ENCODE measurements at regions not wholly inside any gene's neighbourhood (a gene's known extent, or its start where the extent isn't known, plus 50 kb on each side); places are given as distances from the start of the nearest gene placed in this dataset.

DNA sequence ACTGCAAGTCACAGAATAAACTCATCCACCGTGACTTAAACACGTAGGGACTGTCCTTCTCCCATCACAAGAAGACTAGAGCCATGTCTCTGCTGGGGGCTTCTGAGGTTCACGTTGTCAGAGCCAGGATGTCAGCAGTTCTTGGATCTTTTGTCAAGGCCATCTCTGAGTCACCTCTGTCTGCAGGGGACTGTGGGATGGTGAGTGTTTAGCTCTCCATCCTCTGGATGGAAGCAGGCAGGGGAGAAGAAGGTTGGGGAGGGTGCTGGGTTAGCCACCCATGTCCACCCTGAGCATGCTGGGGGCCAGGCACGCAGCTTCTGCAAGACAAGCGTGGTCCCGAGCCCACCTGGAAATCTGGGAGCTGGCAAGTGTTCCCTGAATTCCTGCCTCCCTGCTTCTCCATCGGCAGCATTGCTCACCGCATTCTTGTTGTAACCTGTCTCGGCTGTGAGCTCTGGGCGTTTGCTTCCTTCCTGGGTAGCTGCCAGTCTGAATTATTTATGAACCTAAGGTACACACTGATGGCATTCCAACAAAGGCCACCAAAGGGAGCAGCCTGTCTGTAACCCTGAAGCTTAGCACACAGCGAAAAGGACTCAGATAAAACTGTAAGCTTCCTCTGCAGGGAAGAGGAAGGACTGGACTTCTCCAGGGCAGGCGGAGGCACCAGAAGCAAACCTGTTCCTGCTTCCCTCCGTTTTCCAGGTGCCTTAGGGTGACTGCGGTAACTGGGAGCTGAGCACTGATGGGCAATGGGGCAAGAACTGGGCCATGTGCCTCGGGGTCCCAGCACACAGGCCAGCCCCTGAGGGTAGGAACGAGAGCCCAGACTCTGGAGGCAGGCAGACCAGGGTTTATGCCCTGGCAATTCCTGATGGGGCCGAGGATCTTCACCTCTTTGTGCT lies 88.6 kb downstream of the RIPK4 start:
- H3K9me3 Mint-ChIP-seq, result no peaks in the 10 kb centered on the region
- H3K27ac Mint-ChIP-seq, result no peak overlapping the region
- no peak overlapping the region for H3K4me3 Mint-ChIP-seq

DNA sequence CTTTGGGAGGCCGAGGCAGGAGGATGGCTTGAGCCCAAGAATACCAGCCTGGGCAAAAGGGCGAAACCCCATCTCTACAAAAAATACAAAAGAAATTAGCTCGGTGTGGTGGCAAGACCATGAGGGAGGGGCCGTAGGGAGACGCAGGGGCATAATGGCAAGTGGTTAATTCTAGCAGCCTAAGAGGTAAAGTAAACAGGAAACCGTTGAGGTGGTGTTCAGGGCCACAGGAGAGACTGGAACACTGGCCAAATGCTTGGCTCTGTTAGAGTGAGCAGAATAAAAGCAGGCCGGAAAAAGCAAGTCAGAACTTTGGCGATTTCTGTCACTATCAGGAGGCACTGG lies 89.2 kb downstream of the RIPK4 start:
- CTCF ChIA-PET, result no interaction called here
- no peaks in the 10 kb centered on the region for H3K36me3 Mint-ChIP-seq (ENCODE audit: low read depth)
- DNase-seq, result no peak
- H3K9me3 Mint-ChIP-seq, result no peaks in the 10 kb centered on the region
- intact Hi-C loops (cut with micrococcal nuclease), result no loop called here
- no peak overlapping the region for H3K27ac Mint-ChIP-seq
- H3K4me1 Mint-ChIP-seq (ENCODE audit: low read depth), result no peaks in the 10 kb centered on the region
- H3K4me3 Mint-ChIP-seq, result no peak overlapping the region
- H3K27me3 Mint-ChIP-seq (ENCODE audit: low read depth), result peaks cover 16% of the 10 kb centered on the region

More for the DNA sequence above, 88.6 kb downstream of the RIPK4 start:
- no peak for DNase-seq
- Mint-ChIP-seq H3K36me3 (ENCODE audit: low read depth) (no peaks in the 10 kb centered on the region), H3K27me3 (ENCODE audit: low read depth) (peaks cover 16% of the 10 kb centered on the region), H3K4me1 (ENCODE audit: low read depth) (no peaks in the 10 kb centered on the region)
- intact Hi-C loops (cut with micrococcal nuclease), result no loop called here
- CTCF ChIA-PET, result no interaction called here

DNA sequence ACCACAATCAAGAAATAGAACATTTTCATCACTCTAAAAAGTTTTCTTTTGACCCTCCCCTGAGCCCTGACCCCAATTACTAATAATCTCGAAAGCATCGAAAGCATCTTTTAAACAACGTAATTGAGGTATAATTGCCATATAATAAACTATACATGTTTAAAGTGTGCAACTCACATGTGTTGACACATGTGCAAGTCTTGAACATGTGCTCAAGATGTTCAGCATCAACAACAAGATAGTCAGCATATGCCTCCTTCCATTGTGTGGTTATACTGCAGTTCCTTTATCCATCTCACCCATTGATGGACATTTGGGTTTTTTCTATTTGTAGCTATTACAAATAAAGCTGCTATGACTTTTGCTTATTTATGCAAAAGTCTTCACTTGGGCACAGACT lies 90.7 kb downstream of the RIPK4 start:
- CTCF ChIA-PET, result interaction anchor here (1.6 kb wide), 1 partner anchor 393 kb away, joined by 4 read pairs; no protein-coding TSS in a partner anchor
- intact Hi-C loops (cut with micrococcal nuclease), result no loop called here
- peaks cover 4% of the 10 kb centered on the region for H3K4me1 Mint-ChIP-seq (ENCODE audit: low read depth)

DNA sequence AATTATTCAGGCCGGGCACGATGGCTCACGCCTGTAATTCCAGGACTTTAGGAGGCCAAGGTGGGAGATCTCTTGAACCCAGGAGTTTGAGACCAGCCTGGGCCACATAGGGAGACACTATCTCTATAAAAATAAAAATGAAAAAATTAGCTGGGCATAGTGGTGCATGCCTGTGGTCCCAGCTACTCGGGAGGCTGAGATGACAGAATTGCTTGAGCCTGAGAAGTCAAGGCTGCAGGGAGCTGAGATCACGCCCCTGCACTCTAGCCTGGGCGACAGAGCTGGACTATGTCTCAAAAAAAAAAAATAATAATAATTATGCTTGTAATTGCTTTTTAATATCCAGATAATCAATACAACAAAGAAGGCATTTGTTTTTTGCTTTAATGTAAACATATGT lies 91.3 kb downstream of the RIPK4 start:
- intact Hi-C loops (cut with micrococcal nuclease), result no loop called here
- peaks cover 4% of the 10 kb centered on the region for H3K4me1 Mint-ChIP-seq (ENCODE audit: low read depth)
- no peak for DNase-seq
- H3K36me3 Mint-ChIP-seq (ENCODE audit: low read depth), result no peaks in the 10 kb centered on the region
- no peak overlapping the region for H3K27ac Mint-ChIP-seq
- CTCF ChIA-PET, result interaction anchor here (1.6 kb wide), 1 partner anchor 392 kb away, joined by 4 read pairs; no protein-coding TSS in a partner anchor
- no peak overlapping the region for H3K4me3 Mint-ChIP-seq
- no peaks in the 10 kb centered on the region for H3K9me3 Mint-ChIP-seq
- peaks cover 12% of the 10 kb centered on the region for H3K27me3 Mint-ChIP-seq (ENCODE audit: low read depth)

More for the DNA sequence above, 90.7 kb downstream of the RIPK4 start:
- H3K9me3 Mint-ChIP-seq, result no peaks in the 10 kb centered on the region
- no peaks in the 10 kb centered on the region for H3K36me3 Mint-ChIP-seq (ENCODE audit: low read depth)
- H3K27me3 Mint-ChIP-seq (ENCODE audit: low read depth), result peaks cover 12% of the 10 kb centered on the region
- no peak overlapping the region for H3K27ac Mint-ChIP-seq
- no peak overlapping the region for H3K4me3 Mint-ChIP-seq
- no peak for DNase-seq

DNA sequence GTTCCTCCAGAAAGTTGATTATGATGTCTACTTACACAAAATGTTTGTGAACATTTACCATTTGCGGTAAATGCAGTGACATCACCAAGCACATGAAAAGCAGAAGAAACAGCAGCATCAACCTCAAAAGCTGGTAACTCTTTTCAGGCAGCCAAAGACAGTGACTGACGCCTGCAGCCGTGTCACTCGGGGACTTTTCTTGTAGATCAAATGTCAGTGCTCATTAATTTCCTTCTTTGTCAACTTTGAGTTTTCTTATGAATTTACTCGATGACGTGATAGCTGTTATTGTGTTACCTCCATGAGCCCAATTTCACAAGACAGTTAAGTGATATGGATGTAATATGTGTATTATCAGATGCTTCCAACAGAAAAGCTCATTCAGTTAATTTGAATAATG lies 92.5 kb downstream of the RIPK4 start:
- H3K9me3 Mint-ChIP-seq, result no peaks in the 10 kb centered on the region
- peaks cover 9% of the 10 kb centered on the region for H3K27me3 Mint-ChIP-seq (ENCODE audit: low read depth)
- CTCF ChIA-PET, result interaction anchor here (1.6 kb wide), 1 partner anchor 391 kb away, joined by 4 read pairs; no protein-coding TSS in a partner anchor
- no peak for DNase-seq
- no peak overlapping the region for H3K4me3 Mint-ChIP-seq
- intact Hi-C loops (cut with micrococcal nuclease), result no loop called here
- H3K36me3 Mint-ChIP-seq (ENCODE audit: low read depth), result no peaks in the 10 kb centered on the region
- peaks cover 4% of the 10 kb centered on the region for H3K4me1 Mint-ChIP-seq (ENCODE audit: low read depth)
- no peak overlapping the region for H3K27ac Mint-ChIP-seq

DNA sequence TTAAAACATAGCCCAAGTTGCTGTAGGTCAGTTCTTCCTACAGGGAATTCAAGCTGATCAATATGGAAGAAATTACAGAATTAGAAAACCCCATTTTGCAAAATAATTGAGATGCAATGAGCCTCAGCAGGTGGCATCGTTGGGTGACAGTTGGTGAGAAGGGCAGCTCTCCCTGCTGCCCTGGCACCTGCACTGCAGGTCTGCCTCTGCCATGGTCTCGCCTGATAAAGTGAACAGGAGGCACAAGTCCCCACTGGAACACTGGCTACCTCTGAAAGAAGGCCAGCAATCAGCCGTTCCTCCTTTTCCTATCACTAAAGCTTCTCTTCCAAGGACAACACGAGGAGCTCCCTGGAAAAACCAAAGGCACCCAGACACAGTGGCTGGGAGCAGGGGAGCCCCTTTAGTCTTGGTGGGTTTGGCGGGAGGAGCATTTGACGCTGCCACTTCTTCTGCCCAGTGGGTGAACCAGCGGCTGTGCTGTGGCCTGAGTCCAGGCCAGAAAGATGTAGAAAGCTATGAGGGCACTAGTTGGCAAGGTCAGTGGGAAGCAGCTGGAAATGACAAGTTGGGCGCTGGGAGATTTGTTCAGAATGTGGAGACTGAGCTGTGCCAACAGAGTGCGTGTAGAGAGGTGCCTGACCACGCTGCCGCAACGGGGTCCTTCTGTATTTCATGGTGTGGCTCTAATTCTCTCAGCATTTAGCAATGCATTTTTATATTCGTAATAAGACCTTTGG lies 93.1 kb downstream of the RIPK4 start:
- Mint-ChIP-seq H3K4me3 (no peak overlapping the region), H3K36me3 (ENCODE audit: low read depth) (no peaks in the 10 kb centered on the region), H3K27ac (no peak overlapping the region), H3K9me3 (no peaks in the 10 kb centered on the region), H3K4me1 (ENCODE audit: low read depth) (peaks cover 4% of the 10 kb centered on the region), H3K27me3 (ENCODE audit: low read depth) (peaks cover 9% of the 10 kb centered on the region)
- no peak for DNase-seq
- intact Hi-C loops (cut with micrococcal nuclease), result no loop called here
- CTCF ChIA-PET, result interaction anchor here (0.6 kb wide), 1 partner anchor 68 kb away, joined by 5 read pairs; no protein-coding TSS in a partner anchor

DNA sequence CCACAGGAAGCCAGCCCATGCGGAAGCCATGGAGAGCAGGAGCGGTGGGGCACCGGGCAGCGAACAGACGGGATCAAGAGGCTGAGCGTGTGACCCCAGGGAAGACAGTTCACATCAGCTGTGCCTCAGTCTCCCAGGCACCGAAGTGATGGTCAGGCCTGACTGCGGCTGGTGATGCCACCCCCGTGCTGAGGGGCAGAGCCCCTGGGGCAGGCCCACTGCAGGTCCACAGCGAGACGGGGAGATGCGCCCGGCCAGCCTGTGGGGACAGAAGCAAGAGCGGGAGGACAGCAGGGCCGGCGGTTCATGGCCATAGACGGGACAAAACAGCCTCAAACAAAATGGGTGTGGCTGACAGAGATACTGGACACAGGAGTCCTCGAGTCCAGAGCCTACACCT lies 93.8 kb downstream of the RIPK4 start:
- CTCF ChIA-PET, result interaction anchor here (0.6 kb wide), 1 partner anchor 68 kb away, joined by 5 read pairs; no protein-coding TSS in a partner anchor
- Mint-ChIP-seq H3K27me3 (ENCODE audit: low read depth) (peaks cover 9% of the 10 kb centered on the region), H3K36me3 (ENCODE audit: low read depth) (no peaks in the 10 kb centered on the region), H3K4me3 (no peak overlapping the region), H3K4me1 (ENCODE audit: low read depth) (peaks cover 4% of the 10 kb centered on the region), H3K27ac (no peak overlapping the region), H3K9me3 (no peaks in the 10 kb centered on the region)
- DNase-seq, result no peak
- intact Hi-C loops (cut with micrococcal nuclease), result no loop called here

DNA sequence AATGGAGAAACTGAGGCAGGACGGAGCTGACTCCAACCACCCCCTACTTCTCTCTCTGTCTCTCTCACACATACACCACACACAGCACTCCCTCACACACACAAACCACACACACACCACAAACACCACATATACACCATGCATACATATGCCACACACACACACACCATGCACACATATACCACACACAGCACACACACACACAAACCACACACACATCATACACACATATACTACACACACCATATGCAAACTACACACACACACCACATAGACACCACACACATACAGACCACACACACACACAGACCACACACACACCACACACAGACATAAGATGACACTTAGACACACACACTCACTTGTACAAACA lies 94.3 kb downstream of the RIPK4 start:
- CTCF ChIA-PET, result no interaction called here
- peaks cover 4% of the 10 kb centered on the region for H3K4me1 Mint-ChIP-seq (ENCODE audit: low read depth)
- peaks cover 7% of the 10 kb centered on the region for H3K27me3 Mint-ChIP-seq (ENCODE audit: low read depth)
- H3K9me3 Mint-ChIP-seq, result no peaks in the 10 kb centered on the region
- H3K4me3 Mint-ChIP-seq, result no peak overlapping the region
- no peak for DNase-seq
- intact Hi-C loops (cut with micrococcal nuclease), result no loop called here
- no peaks in the 10 kb centered on the region for H3K36me3 Mint-ChIP-seq (ENCODE audit: low read depth)
- no peak overlapping the region for H3K27ac Mint-ChIP-seq

DNA sequence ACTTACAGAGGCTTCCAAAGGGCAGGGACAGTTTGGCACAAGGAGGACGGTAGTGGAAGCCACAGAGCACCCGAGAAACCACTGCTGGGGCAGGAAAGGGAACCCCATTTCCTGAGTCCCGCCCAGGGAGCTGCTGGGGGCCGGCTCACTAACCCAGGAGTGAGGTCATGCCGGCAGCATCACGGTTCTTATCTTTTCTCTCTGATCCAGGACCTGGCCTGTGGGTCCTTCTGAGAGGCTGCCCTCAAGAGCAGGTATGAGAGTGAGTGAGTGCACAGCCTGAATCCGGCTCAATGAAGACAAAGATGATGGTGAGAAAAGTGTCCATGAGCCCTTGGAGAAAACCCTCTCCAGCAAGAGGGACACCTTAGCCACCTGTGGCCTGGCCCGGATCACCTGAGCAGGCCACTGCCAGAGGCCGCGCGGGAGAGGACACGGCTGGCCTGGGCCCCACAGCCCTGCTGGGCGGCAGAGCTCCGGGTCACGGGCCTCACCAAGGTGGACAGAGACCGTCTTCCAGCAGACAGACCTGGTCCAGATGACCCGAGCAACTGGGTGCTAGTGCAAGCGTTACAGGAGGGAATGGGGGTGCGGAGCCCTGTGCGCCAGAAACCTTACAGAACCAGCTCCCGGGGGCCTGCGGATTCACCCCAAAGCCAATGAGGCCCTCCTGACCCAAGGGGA lies 94.9 kb downstream of the RIPK4 start:
- Mint-ChIP-seq H3K27ac (no peak overlapping the region), H3K36me3 (ENCODE audit: low read depth) (no peaks in the 10 kb centered on the region), H3K9me3 (no peaks in the 10 kb centered on the region), H3K4me3 (no peak overlapping the region), H3K27me3 (ENCODE audit: low read depth) (peaks cover 4% of the 10 kb centered on the region), H3K4me1 (ENCODE audit: low read depth) (peaks cover 4% of the 10 kb centered on the region)
- CTCF ChIA-PET, result no interaction called here
- intact Hi-C loops (cut with micrococcal nuclease), result no loop called here
- no peak for DNase-seq

DNA sequence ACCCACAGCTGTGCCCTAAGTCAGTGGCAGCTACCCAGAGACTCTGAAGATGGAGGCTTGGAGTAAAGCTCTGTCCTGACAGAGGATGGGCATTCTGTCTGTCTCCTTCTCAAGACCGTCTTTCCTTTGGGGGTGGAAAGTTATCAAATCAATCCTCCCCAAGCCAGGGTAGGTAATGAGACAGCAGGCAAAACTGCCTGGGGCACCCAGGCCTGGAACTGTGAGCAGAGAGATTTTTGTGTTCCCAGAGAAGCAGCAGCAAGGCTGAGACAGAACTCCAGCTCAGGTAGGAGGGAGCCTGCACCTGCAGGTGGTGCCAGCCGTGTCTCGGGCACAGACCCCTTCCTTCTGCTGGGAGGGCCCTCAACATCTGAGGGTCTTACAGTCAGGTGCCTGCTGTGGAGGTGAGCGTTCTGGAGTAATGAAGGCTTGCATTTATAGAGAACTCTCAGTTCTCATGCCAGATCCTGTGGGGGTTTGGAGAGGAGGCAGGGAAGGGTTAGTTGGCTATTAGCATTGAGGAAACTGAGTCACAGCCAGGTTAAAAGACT lies 95.6 kb downstream of the RIPK4 start:
- CTCF ChIA-PET, result no interaction called here
- intact Hi-C loops (cut with micrococcal nuclease), result no loop called here
- no peaks in the 10 kb centered on the region for H3K36me3 Mint-ChIP-seq (ENCODE audit: low read depth)
- H3K27ac Mint-ChIP-seq, result no peak overlapping the region
- H3K9me3 Mint-ChIP-seq, result no peaks in the 10 kb centered on the region
- peaks cover 4% of the 10 kb centered on the region for H3K4me1 Mint-ChIP-seq (ENCODE audit: low read depth)
- peaks cover 4% of the 10 kb centered on the region for H3K27me3 Mint-ChIP-seq (ENCODE audit: low read depth)
- no peak overlapping the region for H3K4me3 Mint-ChIP-seq
- no peak for DNase-seq

DNA sequence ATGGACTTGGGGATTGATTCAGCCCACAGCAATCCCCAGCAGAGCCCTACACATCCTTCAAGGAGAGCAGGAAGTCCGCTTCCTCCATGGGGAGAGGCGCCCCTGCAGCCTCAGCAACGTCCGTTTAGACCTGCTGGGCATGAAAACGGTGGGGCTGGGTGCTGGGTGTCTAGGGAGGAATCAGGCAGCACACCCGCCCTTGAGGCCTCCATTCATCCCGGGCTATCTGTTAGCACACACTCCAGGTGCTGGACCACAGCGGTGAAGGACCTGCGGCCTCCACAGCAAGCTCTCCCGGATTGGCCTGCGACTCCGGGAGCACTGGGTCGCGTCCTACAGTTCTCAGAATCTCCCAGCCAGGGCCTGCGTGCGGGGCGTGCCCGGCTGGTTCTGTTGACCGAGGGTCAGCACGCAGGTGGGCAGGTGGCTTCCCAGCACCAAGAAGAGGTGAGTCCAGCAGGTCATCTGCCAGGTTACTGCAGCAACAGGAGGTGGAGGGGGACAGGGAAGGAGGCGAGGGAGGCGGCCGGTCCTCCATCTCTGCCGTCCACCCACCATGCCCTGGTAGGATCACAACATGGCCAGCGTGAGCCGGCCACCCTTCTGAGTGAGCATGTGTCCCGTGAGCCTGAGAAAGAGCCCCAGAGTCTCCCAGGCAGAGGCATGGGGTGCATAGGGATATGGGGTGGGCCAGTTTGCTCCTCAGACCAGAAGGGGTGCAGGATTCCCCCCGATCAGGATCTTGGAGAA lies 96.6 kb downstream of the RIPK4 start:
- DNase-seq, result no peak
- Mint-ChIP-seq H3K4me1 (ENCODE audit: low read depth) (peaks cover 4% of the 10 kb centered on the region), H3K4me3 (no peak overlapping the region), H3K27me3 (ENCODE audit: low read depth) (peaks cover 4% of the 10 kb centered on the region), H3K9me3 (no peaks in the 10 kb centered on the region), H3K36me3 (ENCODE audit: low read depth) (no peaks in the 10 kb centered on the region), H3K27ac (no peak overlapping the region)
- CTCF ChIA-PET, result no interaction called here
- intact Hi-C loops (cut with micrococcal nuclease), result no loop called here

DNA sequence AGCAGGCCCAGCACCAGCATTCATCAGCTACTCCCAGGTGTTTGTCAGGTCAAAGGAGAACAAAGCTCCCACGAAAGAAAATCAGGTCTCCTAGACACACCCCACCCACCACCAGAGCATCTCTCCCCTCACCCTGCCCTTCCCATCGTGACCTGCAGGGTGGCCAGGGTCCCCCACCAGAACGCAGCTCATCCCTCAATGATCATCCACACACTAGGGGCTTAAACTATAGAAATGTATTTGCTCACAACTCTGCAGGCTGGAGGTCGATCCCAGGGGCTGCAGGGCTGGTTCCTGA lies 97.4 kb downstream of the RIPK4 start:
- intact Hi-C loops (cut with micrococcal nuclease), result no loop called here
- Mint-ChIP-seq H3K9me3 (no peaks in the 10 kb centered on the region), H3K27ac (no peak overlapping the region), H3K4me3 (no peak overlapping the region), H3K27me3 (ENCODE audit: low read depth) (peaks cover 4% of the 10 kb centered on the region), H3K36me3 (ENCODE audit: low read depth) (no peaks in the 10 kb centered on the region), H3K4me1 (ENCODE audit: low read depth) (peaks cover 4% of the 10 kb centered on the region)
- DNase-seq, result no peak
- CTCF ChIA-PET, result no interaction called here
